ENCODE measurements at regions not wholly inside any gene's neighbourhood (a gene's known extent, or its start where the extent isn't known, plus 50 kb on each side); places are given as distances from the start of the nearest gene placed in this dataset.

- dilution Hi-C loops (cut with MboI; ENCODE audit: extremely low pct_ligation_motif_present, low sequenced_read_pairs) = no loop called here
- Histone ChIP-seq H3K4me2 (ENCODE audit: control insufficient read depth, extremely low read depth, insufficient read depth, low read depth, low read length) (no peak overlapping the region), H4K20me1 (ENCODE audit: control insufficient read depth, extremely low read depth, insufficient read depth, low read length) (no peaks in the 10 kb centered on the region), H3K9me3 (ENCODE audit: control insufficient read depth, low read depth, low read length) (no peaks in the 10 kb centered on the region), H3K79me2 (ENCODE audit: control insufficient read depth, insufficient read depth, low read length) (no peaks in the 10 kb centered on the region), H3K4me3 (ENCODE audit: control insufficient read depth in 2 of 3, extremely low read depth in 1 of 3, insufficient read depth in 2 of 3, low read depth in 1 of 3, low read length in 3 of 3) (no peak overlapping the region), H3K9ac (ENCODE audit: control insufficient read depth, extremely low read depth, insufficient read depth, low read length) (no peak overlapping the region), H3K27ac (ENCODE audit: control insufficient read depth, insufficient read depth, low read length) (no peak overlapping the region), H2AFZ (ENCODE audit: control insufficient read depth, low read length) (no peak overlapping the region), H3K9me1 (ENCODE audit: control insufficient read depth, extremely low read depth, insufficient read depth, low read length) (no peaks in the 10 kb centered on the region), H3K36me3 (ENCODE audit: control insufficient read depth in 2 of 2, extremely low read depth in 1 of 2, insufficient read depth in 2 of 2, low read length in 2 of 2) (no peaks in the 10 kb centered on the region), H3K27me3 (ENCODE audit: control insufficient read depth, extremely low read depth, insufficient read depth, low read length) (peaks cover 17% of the 10 kb centered on the region), H3K4me1 (ENCODE audit: control insufficient read depth, extremely low read depth, insufficient read depth, low read length) (no peaks in the 10 kb centered on the region)
- no peak for FAIRE-seq
- no peak for DNase-seq (ENCODE audit: low read depth, low spot score)
- TF ChIP-seq EZH2 (IDR thresholded peaks at IDR 0.05; ENCODE audit: low read length) (no peak), CTCF (optimal IDR thresholded peaks at IDR 0.05 in 1 of 3, IDR thresholded peaks at IDR 0.05 in 1 of 3, conservative IDR thresholded peaks at IDR 0.05 in 1 of 3; ENCODE audit: extremely low read depth in 1 of 3, insufficient read depth in 2 of 3, low read length in 3 of 3) (no peak)
Observed at GRCh38 chr4:8699479-8700145, 107.0 kb downstream of the CPZ start.

GRCh38 chr4:8699063-8699385, 106.5 kb downstream of the CPZ start:
- Histone ChIP-seq H3K4me1 (ENCODE audit: control insufficient read depth, extremely low read depth, insufficient read depth, low read length) (no peaks in the 10 kb centered on the region), H3K9me3 (ENCODE audit: control insufficient read depth, low read depth, low read length) (no peaks in the 10 kb centered on the region), H3K9me1 (ENCODE audit: control insufficient read depth, extremely low read depth, insufficient read depth, low read length) (no peaks in the 10 kb centered on the region), H3K4me2 (ENCODE audit: control insufficient read depth, extremely low read depth, insufficient read depth, low read depth, low read length) (no peak overlapping the region), H3K27ac (ENCODE audit: control insufficient read depth, insufficient read depth, low read length) (no peak overlapping the region), H3K79me2 (ENCODE audit: control insufficient read depth, insufficient read depth, low read length) (no peaks in the 10 kb centered on the region), H3K4me3 (ENCODE audit: control insufficient read depth in 2 of 3, extremely low read depth in 1 of 3, insufficient read depth in 2 of 3, low read depth in 1 of 3, low read length in 3 of 3) (no peak overlapping the region), H3K27me3 (ENCODE audit: control insufficient read depth, extremely low read depth, insufficient read depth, low read length) (peaks cover 11% of the 10 kb centered on the region), H2AFZ (ENCODE audit: control insufficient read depth, low read length) (no peak overlapping the region), H3K36me3 (ENCODE audit: control insufficient read depth in 2 of 2, extremely low read depth in 1 of 2, insufficient read depth in 2 of 2, low read length in 2 of 2) (no peaks in the 10 kb centered on the region), H4K20me1 (ENCODE audit: control insufficient read depth, extremely low read depth, insufficient read depth, low read length) (no peaks in the 10 kb centered on the region), H3K9ac (ENCODE audit: control insufficient read depth, extremely low read depth, insufficient read depth, low read length) (no peak overlapping the region)
- TF ChIP-seq CTCF (optimal IDR thresholded peaks at IDR 0.05 in 1 of 3, IDR thresholded peaks at IDR 0.05 in 1 of 3, conservative IDR thresholded peaks at IDR 0.05 in 1 of 3; ENCODE audit: extremely low read depth in 1 of 3, insufficient read depth in 2 of 3, low read length in 3 of 3) = no peak
- TF ChIP-seq EZH2 (IDR thresholded peaks at IDR 0.05; ENCODE audit: low read length) = no peak
- DNase-seq (ENCODE audit: low read depth, low spot score) = no peak
- FAIRE-seq = no peak
- dilution Hi-C loops (cut with MboI; ENCODE audit: extremely low pct_ligation_motif_present, low sequenced_read_pairs) = no loop called here
